Stimulated activated naive CD4-positive, alpha-beta T cell treated with Interleukin-2 at 50 U/mL for 16 hours (primary cell): ENCODE measurements at regions not wholly inside any gene's neighbourhood (a gene's known extent, or its start where the extent isn't known, plus 50 kb on each side); places are given as distances from the start of the nearest gene placed in this dataset.
"Not testable (repeated sequence)": the region's sequence is repeated elsewhere in the genome, so short reads cannot be mapped to it uniquely, and the experiment has no call there.

Source experiments
- DNase-seq: peaks from one replicate; lab custom pipeline; 2025; lab: John Stamatoyannopoulos, UW

DNA sequence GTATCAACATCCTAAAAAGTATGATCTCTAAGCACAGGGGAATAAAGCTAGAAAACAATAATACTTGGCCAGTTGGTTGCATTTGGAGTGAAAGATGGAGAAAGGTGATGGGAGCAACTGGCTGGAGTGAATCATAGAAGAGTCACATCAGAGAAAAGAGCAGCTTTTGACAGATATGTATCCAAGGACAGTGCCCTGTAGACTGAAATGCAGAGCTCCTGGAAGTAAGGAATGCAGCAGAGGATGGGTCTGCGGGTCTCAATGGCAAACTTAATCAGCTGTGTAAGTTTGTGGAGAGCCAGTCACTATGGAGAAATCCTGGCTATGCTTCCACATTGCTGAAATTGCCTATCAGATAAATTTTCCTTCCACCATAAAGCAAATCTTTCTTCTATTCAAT is 218.1 kb upstream of the PRNP start:
- DNase-seq = no peak

DNA sequence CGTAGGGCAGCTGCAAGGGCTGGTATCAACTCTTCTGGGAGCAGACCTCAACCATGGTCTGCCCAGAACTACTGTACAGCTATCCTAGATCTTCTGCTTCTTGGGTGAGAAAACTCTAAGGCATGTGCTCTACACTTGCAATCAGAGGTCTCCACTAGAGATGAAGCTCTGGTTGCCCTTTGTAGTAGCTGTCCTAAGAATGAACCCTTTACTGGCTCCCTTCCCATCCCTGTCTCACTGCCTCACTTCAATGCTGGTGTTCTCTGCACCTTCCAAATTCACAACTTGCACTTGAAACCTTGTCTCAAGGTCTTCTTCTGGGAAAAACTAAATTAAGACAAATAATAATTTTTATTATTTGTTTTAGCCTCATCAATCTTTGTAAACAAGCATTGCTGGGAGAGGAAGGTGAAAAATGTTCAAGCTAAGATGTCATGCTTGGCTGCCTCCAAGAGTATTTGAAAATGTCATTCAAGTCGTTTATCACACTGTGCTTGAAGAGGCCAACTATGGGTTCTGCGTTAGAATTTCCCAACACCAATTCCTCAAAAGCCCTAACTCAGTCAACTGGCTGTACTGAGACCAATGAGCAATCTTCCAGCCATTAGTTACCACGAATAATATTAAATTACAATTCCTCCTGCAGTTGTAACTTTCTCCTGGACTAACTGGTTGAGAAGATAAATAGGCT is 216.9 kb upstream of the ADRA1D start:
- no peak for DNase-seq

DNA sequence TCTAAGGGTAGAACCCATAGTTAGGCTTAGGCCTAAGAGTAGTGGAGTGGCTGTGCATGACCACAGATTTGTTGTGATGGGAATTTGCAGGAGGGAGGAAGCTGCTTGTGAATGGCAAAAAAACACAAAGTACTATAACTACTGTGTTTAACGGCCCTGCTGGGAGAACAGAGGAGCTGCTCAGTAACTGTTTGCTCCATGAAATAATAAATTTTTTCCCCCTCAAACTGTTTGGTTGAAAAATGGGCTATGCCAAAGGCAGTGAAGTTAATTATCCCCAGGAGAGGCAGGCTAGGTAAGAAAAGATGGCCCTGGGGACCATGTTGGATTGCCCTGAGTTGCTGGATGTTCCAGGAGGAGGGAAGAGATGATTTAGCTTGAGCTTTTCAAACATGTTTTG is 216.1 kb upstream of the ADRA1D start:
- no peak for DNase-seq

DNA sequence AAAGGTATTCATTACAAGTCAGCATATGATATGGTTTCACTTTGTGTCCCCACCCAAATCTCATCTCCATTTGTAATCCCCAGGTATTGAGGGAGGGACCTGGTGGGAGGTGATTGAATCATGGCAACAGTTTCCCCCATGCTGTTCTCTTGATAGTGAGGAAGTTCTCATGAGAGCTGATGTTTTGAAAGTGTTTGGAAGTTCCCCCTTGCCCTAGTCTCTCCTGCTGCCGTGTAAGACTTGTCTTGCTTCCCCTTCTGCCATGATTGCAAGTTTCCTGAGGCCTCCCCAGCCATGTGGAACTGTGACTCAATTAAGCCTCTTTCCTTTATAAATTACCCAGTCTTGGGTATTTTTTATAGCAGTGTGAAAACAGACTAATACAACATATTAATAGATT is 213.7 kb upstream of the ADRA1D start:
- not testable (repeated sequence) for DNase-seq

DNA sequence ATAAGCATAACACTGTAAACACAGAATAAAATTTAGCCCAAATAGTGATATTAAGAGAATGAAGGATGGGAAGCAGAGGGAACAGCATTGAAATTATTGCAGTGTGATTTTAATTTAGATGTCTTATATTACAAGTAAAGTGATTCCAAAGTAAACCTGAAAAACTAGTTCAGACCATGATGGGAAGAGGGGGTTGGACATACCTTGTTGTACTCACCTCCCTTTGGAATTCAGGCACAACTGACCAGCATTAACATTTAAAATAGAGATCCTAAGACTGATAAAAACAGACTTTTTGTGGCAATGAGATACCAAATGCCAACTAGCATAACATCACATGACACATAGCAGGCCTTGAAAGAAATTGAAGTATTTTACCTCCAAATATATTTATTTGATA is 210.0 kb upstream of the ADRA1D start:
- DNase-seq = no peak

DNA sequence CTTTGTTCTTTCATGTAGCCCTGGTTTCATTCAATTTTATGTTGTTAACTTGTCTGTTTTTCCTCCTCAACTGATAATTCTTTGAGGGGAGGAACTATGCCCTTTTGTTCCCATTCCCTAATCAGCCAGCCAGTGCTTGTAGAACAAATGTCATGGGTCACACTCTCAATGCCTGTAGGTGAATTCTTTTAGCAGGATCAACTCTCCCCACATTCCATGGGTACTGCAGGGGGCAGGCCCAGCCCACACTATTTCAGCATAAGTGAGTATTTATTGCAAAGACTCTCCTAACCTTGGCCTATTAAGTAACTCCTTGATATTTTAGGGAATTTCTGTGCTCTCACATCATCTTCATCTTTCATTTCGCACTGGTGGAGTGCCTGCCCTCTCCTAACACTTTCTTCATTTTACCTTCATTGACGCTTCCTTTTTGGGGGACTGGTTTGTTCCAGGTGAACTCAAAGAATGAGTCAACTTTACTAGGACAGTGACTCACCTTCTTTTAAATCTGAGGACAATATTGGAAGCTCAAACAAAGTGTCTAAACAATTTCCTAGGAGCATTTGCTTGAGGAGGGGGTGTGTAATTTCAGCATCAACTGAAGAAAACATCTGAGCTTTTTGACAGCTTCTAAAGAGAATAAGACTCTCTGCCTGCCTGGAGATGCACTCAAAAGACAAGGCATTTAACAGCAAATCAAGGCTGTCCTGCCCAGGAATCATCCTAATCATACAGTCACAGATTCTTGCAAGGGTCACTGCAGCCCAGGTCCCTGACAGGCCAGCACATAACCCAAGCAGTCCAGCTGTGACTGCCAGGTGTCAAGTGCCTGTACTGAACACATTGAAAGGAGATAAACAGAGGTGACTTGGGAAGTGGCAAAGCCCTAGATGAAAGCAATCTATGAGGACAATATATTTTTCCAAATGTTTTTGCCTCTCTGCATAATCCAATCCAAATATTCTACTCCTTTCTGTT is 208.8 kb upstream of the ADRA1D start:
- DNase-seq = no peak

DNA sequence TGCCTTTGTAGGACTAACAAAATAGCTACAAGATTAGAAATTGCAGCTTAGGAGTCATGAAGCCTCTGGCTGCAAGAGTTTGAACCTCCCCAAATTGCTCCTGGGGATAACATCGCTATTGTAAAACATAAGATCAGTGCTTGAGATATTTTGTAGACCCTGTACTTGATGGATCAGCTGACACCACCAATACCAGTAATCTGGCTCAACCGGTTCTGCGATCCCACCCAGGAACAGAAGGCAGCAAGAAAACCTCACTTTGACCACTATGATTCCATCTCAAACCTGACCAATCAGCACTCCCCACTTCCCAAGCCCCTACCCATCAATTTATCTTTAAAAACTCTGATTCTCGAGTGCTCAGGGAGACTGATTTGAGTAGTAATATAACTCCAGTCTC is 206.9 kb upstream of the ADRA1D start:
- DNase-seq = no peak

DNA sequence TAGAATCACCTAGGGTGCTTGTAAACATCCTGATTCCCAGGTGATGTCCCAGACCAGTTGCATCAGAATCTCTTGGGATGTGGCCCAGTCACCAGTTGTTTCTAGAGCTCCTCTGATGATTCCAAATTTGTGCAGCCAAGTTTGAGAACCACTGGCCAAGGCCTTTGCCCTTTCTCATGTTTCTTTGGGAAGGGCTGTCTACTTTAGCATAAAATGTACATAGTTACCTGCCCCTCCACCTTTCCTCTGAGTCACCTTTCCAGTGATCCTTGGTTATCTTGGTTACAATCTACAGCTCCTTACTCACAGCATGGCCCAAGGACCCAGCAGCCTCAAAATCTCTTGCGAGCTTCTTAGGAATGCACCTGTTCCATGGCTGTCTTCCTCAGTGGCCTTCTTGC is 206.2 kb upstream of the ADRA1D start:
- DNase-seq = no peak

DNA sequence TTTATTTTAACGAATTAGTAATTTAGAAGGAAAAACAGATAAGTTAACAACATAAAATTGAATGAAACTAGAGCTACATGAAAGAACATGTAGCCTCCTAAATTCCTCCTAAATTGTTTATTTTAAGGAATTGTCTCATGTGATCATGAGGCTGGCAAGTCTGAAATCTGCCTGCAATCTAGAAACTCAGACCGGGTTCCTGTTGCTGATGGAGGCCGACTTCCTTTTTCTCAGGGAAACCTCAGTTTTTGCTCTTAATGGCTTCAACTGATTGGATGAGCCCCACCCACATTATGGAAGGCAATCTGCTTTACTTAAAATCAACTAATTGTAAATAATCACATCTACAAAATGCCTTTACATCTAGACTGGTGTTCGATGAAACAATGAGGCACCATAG is 205.0 kb upstream of the ADRA1D start:
- no peak for DNase-seq

DNA sequence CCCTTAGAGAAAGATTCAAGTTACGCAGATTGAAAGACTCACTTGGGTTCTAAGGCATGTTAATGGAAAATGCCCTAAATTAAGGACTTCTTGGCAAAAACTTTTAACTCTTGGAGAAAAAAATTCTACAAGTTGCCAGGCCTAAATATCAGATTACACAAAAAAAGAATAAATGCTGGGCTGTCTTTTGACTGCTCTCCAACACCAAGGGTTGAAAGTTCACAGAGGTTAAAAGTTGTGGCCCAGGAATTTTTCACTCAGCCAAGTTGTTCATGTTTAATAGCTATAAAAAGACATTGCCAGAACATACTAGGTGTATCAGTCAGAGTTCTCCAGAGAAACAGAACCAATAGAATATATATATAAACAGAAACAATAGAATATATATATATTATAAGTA is 204.3 kb upstream of the ADRA1D start:
- DNase-seq = no peak

DNA sequence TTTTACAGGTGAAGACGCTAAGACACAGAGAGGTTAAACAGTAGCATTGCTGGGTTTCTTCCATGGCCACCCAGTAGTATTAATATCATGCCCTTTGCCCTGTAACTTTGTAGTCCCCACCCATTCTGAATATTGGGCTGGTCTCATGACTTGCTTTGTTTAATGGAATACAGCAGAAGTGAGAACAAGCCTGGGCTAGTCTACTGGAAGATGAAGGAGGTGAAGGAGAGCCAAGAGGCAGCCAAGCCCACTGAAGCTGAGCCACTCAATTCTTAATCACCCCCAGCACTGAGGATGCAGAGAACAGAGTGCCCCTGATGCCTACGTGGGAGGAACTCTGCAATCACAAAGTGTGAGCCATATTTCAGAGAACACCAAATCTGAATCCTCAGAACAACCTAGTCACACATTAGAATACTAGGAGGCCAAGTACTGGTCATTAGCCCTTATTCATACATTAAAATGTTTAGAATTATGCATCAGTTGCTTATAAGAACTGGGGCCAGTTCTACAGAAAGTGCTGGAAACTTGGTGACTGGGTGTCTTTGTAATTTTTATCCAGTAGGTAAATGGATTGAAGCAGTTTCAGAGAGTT is 202.5 kb upstream of the ADRA1D start:
- DNase-seq = no peak

DNA sequence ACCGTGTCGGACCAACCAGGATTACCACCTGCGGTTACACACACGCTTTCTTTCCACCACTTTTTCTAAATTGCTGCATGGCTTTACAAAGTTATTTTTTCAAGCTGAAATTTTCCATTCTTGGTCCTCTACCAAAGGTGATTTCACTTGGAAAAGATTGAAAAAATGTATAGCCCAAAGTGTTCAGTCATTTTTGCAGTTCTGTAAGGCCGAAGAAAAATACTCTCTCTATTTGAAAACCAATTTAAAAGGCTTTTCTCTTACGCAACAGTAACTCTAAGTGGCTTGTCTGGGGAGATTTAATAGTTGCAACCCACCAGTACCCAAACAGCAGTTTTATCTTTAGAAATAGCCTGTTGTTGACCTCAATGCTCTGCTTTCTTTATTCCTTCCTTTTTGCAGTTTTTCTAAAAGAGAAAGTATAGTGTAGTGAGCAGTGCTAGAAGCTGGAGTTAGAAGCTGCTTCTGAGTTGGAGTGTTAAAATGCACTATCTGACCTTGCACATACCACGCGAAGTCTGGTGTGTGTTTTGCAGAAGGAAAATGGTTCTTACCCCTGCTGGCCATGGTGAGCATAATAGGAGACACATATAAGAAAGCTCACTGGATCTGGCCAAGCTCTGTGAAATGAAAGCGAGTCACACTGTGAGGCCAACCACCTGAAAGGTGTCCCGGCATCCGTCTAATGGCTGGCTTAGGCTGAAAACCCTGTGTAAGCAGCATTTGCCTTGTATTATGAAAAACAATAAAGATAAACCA is 201.0 kb upstream of the ADRA1D start:
- DNase-seq = no peak

DNA sequence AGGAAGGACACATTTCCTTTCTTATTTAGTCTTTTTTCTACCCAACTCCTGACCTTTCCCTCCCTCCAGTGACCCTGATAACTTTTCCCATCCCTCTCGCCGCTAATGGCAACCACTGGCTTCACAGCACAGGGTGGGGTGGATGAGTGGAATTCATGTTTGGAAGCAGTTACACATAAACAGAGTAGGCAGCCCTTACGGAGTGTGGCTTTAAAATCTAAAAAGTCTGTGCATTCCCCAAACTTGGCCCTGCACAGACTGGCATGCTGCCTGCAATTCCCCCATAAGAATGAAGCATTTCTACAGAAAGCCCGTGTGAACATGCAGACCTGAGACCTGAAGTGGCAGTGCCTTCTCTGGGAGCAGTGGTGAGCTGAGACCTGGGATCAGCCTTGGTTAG is 196.7 kb upstream of the ADRA1D start:
- DNase-seq = no peak

DNA sequence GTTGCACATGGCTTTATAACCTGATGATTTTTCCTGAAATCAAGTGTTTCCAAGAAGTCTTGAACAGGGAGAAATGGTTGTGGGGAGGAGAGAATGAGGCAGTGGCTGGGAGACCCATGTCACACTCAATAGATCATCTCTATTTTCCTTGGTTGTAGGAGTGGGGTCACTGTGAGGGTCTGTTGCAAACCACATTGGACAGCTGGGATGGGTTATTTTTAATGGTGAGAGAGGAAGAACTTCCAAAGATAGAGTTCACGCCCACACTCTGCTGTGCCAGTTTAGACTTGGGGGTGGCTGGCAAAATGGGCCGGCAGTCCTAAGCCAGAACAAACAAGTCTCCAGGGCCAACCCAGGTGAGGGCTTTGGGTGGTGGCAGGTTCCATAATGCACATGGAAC is 196.2 kb upstream of the ADRA1D start:
- no peak for DNase-seq

DNA sequence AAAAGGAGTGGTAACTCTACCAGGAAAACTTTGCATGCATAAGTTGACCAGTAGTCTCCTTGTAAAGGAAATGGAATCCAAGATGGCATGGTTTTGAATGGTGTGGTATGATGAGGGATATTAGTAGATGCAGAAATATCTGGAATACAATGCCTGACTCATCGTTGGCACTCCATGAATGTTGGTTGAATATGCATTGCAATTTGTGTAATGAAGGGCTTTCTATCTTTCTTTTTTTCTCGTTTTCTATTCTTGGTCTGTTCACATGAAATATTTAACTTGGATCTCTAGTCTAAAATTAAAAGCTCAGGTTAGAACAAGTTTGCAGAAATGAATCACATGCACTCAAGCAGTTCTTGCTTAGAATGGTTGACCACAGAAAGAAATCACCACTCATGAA is 195.3 kb upstream of the ADRA1D start:
- DNase-seq = no peak

DNA sequence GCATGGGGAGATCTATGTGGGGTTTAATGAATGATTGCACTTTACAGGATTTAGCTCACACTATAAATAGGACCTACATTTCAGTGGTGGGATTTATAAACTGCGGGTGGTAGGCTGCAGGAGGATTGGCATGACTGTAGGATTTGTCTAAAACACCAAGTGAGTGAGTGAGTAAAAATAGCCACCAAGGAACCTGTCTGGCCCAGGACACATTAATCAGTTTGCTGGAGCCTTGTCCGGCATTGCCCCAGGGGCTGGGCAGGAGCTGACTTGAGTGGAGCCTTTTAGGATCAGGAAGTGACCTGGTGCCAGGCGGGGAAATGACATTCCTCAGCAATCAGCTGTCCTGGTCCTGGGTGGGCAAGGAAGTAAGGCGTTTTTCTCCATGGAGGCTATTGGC is 193.9 kb upstream of the ADRA1D start:
- no peak for DNase-seq

DNA sequence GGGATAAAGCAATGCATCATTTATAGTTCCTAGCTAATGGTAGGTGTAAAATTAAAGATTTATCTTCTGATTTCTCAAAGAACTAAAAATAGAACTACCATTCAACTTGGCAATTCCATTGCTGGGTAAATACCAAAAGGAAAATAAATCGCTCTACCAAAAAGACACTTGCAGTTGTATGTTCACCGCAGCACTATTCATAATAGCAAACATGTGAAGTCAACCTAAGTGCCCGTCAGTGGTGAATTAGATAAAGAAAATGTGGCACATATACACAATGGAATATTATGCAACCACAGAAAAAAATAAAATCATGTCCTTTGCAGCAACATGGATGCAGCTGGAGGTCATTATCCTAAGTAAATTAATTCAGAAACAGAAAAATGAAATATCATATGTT is 192.8 kb upstream of the ADRA1D start:
- no peak for DNase-seq

DNA sequence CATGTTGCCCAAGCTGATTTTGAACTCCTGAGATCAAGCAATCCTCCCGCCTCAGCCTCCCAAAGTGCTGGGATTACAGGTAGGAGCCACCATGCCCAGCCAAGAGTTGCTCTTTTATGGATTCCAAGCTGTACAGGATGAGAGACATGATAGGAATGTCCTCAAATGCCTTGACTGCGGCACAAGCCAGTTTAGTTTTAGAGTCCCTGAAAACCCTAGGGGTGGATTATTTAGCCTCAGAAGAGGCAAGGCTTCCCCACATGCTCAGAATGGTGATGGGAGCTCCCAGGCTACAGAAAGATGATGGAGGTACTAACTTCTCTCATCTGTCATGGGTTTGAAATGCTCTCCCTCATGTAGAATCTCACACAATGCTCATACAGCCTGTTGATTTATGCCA is 192.1 kb upstream of the ADRA1D start:
- DNase-seq = no peak

DNA sequence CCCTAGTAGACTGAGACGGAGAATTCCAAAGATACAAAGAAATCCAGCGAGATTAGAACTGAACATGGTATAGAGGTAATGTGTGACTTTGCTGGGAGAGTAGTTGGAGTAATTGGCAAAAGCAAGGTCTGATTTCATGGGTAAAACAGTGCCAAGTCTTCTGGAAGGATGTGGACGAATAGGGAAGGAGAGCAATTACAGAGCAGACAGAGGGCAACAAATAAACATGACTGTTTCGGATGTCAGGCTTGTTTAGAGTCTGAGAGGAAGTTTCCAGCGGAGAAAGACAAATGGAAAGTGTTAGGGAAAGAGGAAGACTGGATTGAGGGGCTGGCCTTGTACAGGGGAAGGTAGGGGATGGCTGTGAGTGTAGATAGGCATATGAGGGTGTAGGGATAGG is 190.4 kb upstream of the ADRA1D start:
- no peak for DNase-seq

DNA sequence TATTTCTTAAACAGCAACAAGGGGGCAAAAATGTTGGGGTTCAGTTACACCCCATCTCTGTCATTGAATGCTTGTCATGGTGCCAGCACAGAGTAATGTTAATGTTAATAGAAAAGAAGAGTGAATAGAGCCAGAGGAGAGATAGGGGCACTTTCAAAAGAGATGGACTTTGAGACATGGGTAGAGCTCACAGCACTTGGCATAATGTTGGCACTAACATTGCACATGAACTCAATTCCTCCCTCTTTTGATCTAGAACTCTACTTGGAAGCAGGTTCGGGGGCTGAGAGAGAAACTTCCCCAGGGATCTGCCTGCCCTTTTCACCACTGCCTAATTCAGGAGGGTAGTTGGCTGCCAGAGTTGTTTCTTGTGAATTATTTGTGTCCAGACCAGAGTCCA is 188.0 kb upstream of the ADRA1D start:
- DNase-seq = no peak

DNA sequence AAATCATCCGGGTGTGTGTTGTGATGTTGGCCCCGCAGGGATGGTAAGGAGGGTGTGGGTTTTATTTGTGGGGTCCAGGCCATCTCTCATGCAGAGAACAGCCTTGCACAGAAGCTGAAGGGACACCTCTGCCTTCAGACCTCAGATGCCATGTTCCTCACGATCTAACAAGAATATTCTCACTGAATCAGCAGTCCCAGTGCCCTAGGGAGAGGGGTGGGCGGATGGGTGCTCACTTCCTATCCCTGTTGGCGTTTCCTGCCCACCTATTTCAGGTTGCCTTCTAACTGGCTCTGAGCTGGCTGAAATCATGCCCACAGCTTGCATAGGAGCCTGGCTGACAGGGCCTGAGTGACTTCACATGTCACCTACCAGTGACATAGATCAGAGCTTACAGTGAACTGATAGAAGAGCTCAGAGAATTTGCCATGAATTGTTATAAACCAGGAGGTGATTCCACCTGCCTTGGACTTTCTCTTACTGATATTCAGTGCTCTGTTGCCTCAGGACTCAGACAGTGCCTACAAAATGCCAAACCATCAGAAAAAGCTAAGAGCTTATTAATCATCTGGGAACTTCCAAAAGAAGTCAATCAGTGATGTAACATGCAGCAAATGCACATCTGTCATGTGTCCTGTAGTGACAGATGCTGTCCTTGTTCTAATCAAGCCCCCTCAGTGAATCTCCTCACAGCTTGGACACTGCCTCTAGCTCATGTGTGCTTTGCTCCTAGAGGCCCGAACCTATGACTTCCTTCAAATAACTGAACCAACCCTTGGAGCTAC is 186.8 kb upstream of the ADRA1D start:
- DNase-seq = no peak

DNA sequence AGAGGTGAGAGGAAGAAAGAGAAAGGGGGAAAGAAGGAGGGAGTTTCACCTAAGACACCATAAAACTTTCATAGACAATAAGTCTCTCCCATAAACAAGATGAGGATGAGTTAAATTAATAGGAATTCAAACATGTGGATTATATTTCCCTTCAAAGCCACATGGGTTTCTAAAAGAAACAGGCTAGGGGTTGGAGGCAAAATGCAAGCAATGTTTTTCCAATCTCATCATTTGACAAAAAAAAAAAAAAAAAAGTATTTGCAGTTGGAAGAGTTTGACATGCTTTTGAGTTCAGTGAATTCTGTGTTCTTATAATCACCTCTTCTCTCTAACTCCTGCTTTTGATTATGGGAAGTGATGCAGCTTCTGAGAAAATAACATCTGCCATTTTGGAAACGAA is 186.1 kb upstream of the ADRA1D start:
- DNase-seq = no peak
